ENCODE measurements at regions not wholly inside any gene's neighbourhood (a gene's known extent, or its start where the extent isn't known, plus 50 kb on each side); places are given as distances from the start of the nearest gene placed in this dataset.

DNA sequence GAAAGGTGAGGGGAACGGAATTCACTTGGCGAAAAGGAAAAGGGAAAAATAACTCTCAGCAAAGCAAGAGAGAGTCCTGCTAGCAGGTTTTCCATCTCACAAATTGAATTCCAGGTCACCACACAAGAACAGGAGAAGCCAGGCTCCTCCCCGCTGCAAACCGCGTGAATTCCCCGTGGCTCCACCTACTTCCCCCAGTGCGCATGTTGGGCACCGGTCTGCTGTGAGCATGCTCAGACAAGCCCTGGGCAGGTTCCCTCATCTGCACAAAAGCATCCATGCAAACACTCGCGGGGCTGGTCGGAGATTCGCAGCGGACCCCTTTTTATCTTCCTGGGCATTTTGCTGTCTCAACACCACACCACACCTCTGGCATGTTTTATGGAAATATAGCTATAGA is 58.5 kb upstream of the S1PR3 start:
- DNase-seq (ENCODE audit: low read depth), result no peak
- ChIA-PET POLR2A (no interaction called here), CTCF (no interaction called here)
- Histone ChIP-seq H3K4me3 (ENCODE audit: low read depth, low read length) (no peak overlapping the region), H3K27me3 (ENCODE audit: control insufficient read depth, insufficient read depth, low read length) (peaks cover 2% of the 10 kb centered on the region; the same call in 1 of the 2 replicates), H3K36me3 (ENCODE audit: control insufficient read depth, insufficient read depth, low read length) (no peaks in the 10 kb centered on the region)
- no peak for TF ChIP-seq CTCF (IDR thresholded peaks at IDR 0.05; ENCODE audit: insufficient read depth, low read depth, low read length)

DNA sequence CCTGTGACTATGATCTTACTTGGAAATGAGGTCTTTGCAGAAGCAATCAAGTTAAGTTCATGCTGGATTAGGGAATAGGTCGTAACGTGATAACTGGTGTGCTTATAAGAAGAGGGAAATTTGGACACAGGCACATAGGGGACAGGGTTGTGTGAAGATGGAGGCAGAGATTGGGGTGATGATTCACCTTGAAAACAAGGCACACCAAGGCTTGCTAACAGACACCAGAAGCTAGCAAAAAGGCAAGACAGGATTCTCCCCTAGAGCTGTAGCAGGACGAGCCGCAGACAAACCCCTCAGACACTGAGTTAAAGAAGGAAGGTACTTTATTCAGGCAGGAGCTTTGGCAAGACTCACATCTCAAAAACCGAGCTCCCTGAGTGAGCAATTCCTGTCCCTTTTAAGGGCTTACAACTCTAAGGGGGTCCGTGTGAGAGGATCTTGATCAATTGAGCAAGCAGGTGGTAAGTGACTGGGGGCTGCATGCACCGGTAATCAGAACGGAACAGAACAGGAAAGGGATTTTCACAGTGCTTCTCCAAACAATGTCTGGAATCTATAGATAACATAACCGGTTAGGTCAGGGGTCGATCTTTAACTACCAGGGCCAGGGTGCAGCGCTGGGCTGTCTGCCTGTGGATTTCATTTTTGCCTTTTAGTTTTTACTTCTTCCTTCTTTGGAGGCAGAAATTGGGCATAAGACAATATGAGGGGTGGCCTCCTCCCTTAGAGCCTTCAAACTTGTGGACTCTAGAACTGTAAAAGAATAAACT is 57.5 kb upstream of the S1PR3 start:
- no peak overlapping the region for H3K4me3 ChIP-seq (ENCODE audit: low read depth, low read length)
- ChIA-PET POLR2A (no interaction called here), CTCF (no interaction called here)
- no peak for TF ChIP-seq CTCF (IDR thresholded peaks at IDR 0.05; ENCODE audit: insufficient read depth, low read depth, low read length)
- no peaks in the 10 kb centered on the region for H3K36me3 ChIP-seq (ENCODE audit: control insufficient read depth, insufficient read depth, low read length)
- peaks cover 2% of the 10 kb centered on the region; the same call in 1 of the 2 replicates for H3K27me3 ChIP-seq (ENCODE audit: control insufficient read depth, insufficient read depth, low read length)
- no peak for DNase-seq (ENCODE audit: low read depth)

- Histone ChIP-seq H3K4me3 (ENCODE audit: low read depth, low read length) (no peak overlapping the region), H3K36me3 (ENCODE audit: control insufficient read depth, insufficient read depth, low read length) (no peaks in the 10 kb centered on the region), H3K27me3 (ENCODE audit: control insufficient read depth, insufficient read depth, low read length) (peaks cover 2% of the 10 kb centered on the region; the same call in 1 of the 2 replicates)
- no peak for DNase-seq (ENCODE audit: low read depth)
- no peak for TF ChIP-seq CTCF (IDR thresholded peaks at IDR 0.05; ENCODE audit: insufficient read depth, low read depth, low read length)
- CTCF ChIA-PET, result no interaction called here
- POLR2A ChIA-PET, result no interaction called here
Observed at GRCh38 chr9:88934876-88935535, 56.3 kb upstream of the S1PR3 start.

DNA sequence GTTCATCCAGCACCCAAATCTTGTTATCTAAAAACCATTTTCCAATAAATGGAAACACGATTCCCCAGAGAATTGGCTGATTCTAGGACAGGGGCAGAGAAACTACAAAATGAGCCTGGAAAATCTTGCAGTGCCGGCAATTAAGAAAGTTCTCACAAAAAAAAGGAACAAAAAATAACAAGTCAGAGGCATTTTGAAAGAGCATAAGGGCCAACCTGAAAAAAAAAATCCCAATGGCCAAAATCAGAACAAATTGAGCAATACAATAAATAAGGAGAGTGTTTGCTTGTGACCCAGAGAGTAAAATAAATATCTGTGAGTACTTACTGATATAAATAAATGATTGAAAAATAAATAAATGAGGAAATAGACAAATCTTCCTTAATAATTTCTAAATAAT is 55.1 kb upstream of the S1PR3 start:
- Histone ChIP-seq H3K4me3 (ENCODE audit: low read depth, low read length) (no peak overlapping the region), H3K36me3 (ENCODE audit: control insufficient read depth, insufficient read depth, low read length) (no peaks in the 10 kb centered on the region), H3K27me3 (ENCODE audit: control insufficient read depth, insufficient read depth, low read length) (peaks cover 2% of the 10 kb centered on the region; the same call in 1 of the 2 replicates)
- POLR2A ChIA-PET, result no interaction called here
- no peak for DNase-seq (ENCODE audit: low read depth)
- CTCF ChIA-PET, result no interaction called here
- no peak for TF ChIP-seq CTCF (IDR thresholded peaks at IDR 0.05; ENCODE audit: insufficient read depth, low read depth, low read length)

DNA sequence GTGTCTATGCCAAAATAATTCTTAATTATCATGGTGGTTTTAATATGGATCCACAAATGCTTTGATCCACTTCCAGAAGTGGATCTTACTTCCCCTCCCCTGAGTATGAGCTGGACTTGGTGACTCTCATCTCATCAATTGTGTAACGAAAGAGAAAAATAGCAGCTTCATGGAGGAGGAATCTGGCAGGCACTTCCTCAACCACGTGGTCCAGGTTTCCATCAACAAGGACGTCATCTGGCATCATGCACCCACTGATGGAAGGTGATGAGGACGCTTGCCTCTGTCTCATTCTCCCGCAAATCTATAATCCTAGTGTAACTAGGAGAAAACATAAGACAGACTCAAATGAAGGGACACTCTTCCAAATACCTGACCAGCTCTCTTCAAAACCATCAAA is 54.6 kb upstream of the S1PR3 start:
- ChIA-PET POLR2A (no interaction called here), CTCF (no interaction called here)
- H3K36me3 ChIP-seq (ENCODE audit: control insufficient read depth, insufficient read depth, low read length), result no peaks in the 10 kb centered on the region
- DNase-seq (ENCODE audit: low read depth), result no peak
- TF ChIP-seq CTCF (IDR thresholded peaks at IDR 0.05; ENCODE audit: insufficient read depth, low read depth, low read length), result no peak
- no peak overlapping the region for H3K4me3 ChIP-seq (ENCODE audit: low read depth, low read length)
- peaks cover 2% of the 10 kb centered on the region; the same call in 1 of the 2 replicates for H3K27me3 ChIP-seq (ENCODE audit: control insufficient read depth, insufficient read depth, low read length)

Measured in BJ (cell line).